Ovary (tissue), 7 donors: ENCODE measurements at regions not wholly inside any gene's neighbourhood (a gene's known extent, or its start where the extent isn't known, plus 50 kb on each side); places are given as distances from the start of the nearest gene placed in this dataset.

Experiments
- DNase-seq, 5 donors: peaks; one replicate each; pipeline ENCODE4 v3.0.0-alpha.2; 2019 to 2020
- H3K27ac ChIP-seq, 2 donors: fragments of 200-600 bp; one replicate each; pipeline versions ENCODE4 v1.5.1 to v1.8.0; 2019 to 2022
- H3K27me3 ChIP-seq: fragments of 200-600 bp; one replicate; pipeline ENCODE4 v1.8.0; 2022
- H3K36me3 ChIP-seq: fragments of 200-600 bp; sonication (generic); one replicate; pipeline ENCODE4 v1.5.1; 2019
- H3K4me1 ChIP-seq: one replicate; pipeline ENCODE4 v1.8.1; 2013; ENCODE audit warnings: mild to moderate bottlenecking, moderate library complexity; ENCODE audit not compliant: insufficient read depth
- H3K4me3 ChIP-seq: fragments of 200-600 bp; sonication (generic); one replicate; pipeline ENCODE4 v1.5.1; 2017
- H3K9me3 ChIP-seq, 2 donors: fragments of 200-600 bp in 1 of 2; sonication (generic) in 1 of 2; one replicate each; pipeline versions ENCODE4 v1.5.1 to v1.8.1; 2013 to 2019; ENCODE audit warnings: mild to moderate bottlenecking in 1 of 2, moderate library complexity in 1 of 2
- EP300 ChIP-seq: sonication (generic); formaldehyde crosslinking; IDR thresholded peaks from one replicate; pipeline ENCODE4 v1.6.1; 2017; ENCODE audit warnings: antibody characterized with exemption
- POLR2A ChIP-seq: fragments of 450-650 bp; IDR thresholded peaks from one replicate; pipeline ENCODE4 v1.6.1; 2017; ENCODE audit warnings: antibody characterized with exemption, mild to moderate bottlenecking, moderate library complexity
- WGBS, 3 donors: extraction: QIAGEN DNeasy Blood & Tissue Kit in 1 of 3; methylation state at CpG; one replicate each; pipeline versions ENCODE4 v1.1.5 to v1.1.7; 2013 to 2017; 5-methylcytosine and 5-hydroxymethylcytosine counted together
- intact Hi-C, 4 donors: fragments of 100-400 bp; cut with DNase I; formaldehyde crosslinking; loops; one replicate each; pipeline versions ENCODE4 v1.11.0 to v1.15.1; 2022 to 2023
- TF ChIP-seq, protein P1 (sequence below), 3 donors: fragments of 450-650 bp in 2 of 3; fragments of 200-600 bp in 1 of 3; IDR thresholded peaks; one replicate each; pipeline versions ENCODE4 v1.5.1 to v1.8.0; 2016 to 2022; ENCODE audit warnings: antibody characterized with exemption in 3 of 3, mild to moderate bottlenecking in 1 of 3
- donor health status: DM: no; HTN: no; CAD: no; lungs with moderate emphysema.
- donor health status: DM: no; HTN: no; CAD: no.
- donor health status: Bipolar disorder and iron deficiency.
- donor health status: DM: no; HTN: no; CAD: no.
- donor health status: DM: yes; HTN: yes; CAD: no.

DNA sequence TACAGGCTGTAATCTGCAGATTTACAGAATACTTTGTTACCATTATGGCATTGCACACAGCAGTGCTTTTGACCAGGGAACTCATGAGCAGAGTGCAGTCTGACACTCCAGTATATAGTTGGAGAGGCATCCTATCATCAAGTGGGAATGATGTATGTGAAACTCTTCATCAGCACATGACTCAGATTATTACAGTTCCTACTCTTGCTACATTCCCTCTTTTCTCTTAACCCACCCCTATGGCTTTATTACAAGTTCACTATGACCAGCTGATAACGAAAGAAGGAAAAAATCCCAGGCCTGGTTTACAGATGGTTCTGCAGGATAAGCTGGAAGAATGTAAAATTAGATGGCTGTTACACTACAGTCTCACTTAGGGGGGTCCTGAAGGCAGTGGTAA lies 385.9 kb downstream of the RASEF start:
- Histone ChIP-seq H3K4me3 (no peak overlapping the region), H3K36me3 (no peaks in the 10 kb centered on the region), H3K27ac (no peak overlapping the region), H3K9me3 (no peaks in the 10 kb centered on the region), H3K27me3 (no peaks in the 10 kb centered on the region), H3K4me1 (no peaks in the 10 kb centered on the region)
- no peak for DNase-seq
- TF ChIP-seq, protein P1, sequence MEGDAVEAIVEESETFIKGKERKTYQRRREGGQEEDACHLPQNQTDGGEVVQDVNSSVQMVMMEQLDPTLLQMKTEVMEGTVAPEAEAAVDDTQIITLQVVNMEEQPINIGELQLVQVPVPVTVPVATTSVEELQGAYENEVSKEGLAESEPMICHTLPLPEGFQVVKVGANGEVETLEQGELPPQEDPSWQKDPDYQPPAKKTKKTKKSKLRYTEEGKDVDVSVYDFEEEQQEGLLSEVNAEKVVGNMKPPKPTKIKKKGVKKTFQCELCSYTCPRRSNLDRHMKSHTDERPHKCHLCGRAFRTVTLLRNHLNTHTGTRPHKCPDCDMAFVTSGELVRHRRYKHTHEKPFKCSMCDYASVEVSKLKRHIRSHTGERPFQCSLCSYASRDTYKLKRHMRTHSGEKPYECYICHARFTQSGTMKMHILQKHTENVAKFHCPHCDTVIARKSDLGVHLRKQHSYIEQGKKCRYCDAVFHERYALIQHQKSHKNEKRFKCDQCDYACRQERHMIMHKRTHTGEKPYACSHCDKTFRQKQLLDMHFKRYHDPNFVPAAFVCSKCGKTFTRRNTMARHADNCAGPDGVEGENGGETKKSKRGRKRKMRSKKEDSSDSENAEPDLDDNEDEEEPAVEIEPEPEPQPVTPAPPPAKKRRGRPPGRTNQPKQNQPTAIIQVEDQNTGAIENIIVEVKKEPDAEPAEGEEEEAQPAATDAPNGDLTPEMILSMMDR (IDR thresholded peaks at IDR 0.05), result no peak
- TF ChIP-seq POLR2A, result no peak
- TF ChIP-seq EP300, result no peak
- 74 to 81% (median 78%) methylated on average over 1 of the region's 1 CpG for WGBS, 3 donors
- intact Hi-C loops, result no loop called here

- DNase-seq, result no peak
- intact Hi-C loops, result no loop called here
- TF ChIP-seq POLR2A (no peak), EP300 (no peak)
- TF ChIP-seq, protein P1 (IDR thresholded peaks at IDR 0.05), result no peak
- WGBS, 3 donors, result 80 to 94% (median 81%) methylated on average over 2 of the region's 2 CpGs
- H3K4me3 ChIP-seq, result no peak overlapping the region
- no peak overlapping the region for H3K27ac ChIP-seq
- no peaks in the 10 kb centered on the region for H3K36me3 ChIP-seq
- no peaks in the 10 kb centered on the region for H3K9me3 ChIP-seq
- no peaks in the 10 kb centered on the region for H3K27me3 ChIP-seq
- H3K4me1 ChIP-seq, result no peaks in the 10 kb centered on the region
Observed at GRCh38 chr9:82679472-82679871, 383.5 kb downstream of the RASEF start.

- H3K4me1 ChIP-seq, result no peaks in the 10 kb centered on the region
- H3K27me3 ChIP-seq, result no peaks in the 10 kb centered on the region
- intact Hi-C loops, result no loop called here
- H3K36me3 ChIP-seq, result no peaks in the 10 kb centered on the region
- H3K4me3 ChIP-seq, result no peak overlapping the region
- 67 to 71% (median 68%) methylated on average over 13 of the region's 13 CpGs for WGBS, 3 donors
- H3K9me3 ChIP-seq, result no peaks in the 10 kb centered on the region
- H3K27ac ChIP-seq, result no peak overlapping the region
- TF ChIP-seq, protein P1 (IDR thresholded peaks at IDR 0.05), result no peak
- TF ChIP-seq POLR2A, result no peak
- TF ChIP-seq EP300, result no peak
- DNase-seq, result no peak
Observed at GRCh38 chr9:82680179-82680935, 382.6 kb downstream of the RASEF start.

- intact Hi-C loops, result no loop called here
- H3K36me3 ChIP-seq, result no peaks in the 10 kb centered on the region
- no peak for DNase-seq
- H3K9me3 ChIP-seq, result no peaks in the 10 kb centered on the region
- no peak overlapping the region for H3K4me3 ChIP-seq
- TF ChIP-seq EP300, result no peak
- TF ChIP-seq, protein P1 (IDR thresholded peaks at IDR 0.05), result no peak
- TF ChIP-seq POLR2A, result no peak
- H3K4me1 ChIP-seq, result no peaks in the 10 kb centered on the region
- H3K27me3 ChIP-seq, result no peaks in the 10 kb centered on the region
- no peak overlapping the region for H3K27ac ChIP-seq
Observed at GRCh38 chr9:82681809-82682208, 381.1 kb downstream of the RASEF start.
